ENCODE measurements at regions not wholly inside any gene's neighbourhood (a gene's known extent, or its start where the extent isn't known, plus 50 kb on each side); places are given as distances from the start of the nearest gene placed in this dataset.
A peak's percentile ranks its signal among the peaks of the same experiment; 100 is the strongest.

- no peak for DNase-seq (ENCODE audit: low spot score)
These were observed 152.0 kb upstream of the STX18 start for GRCh38 chr4:4693755-4694295.

- no peak for DNase-seq (ENCODE audit: low spot score)
These were observed 151.4 kb upstream of the STX18 start for GRCh38 chr4:4693258-4693657.

GRCh38 chr4:4690854-4691253 lies 149.0 kb upstream of the STX18 start:
- no peak for DNase-seq (ENCODE audit: low spot score)

GRCh38 chr4:4689694-4690440 lies 148.0 kb upstream of the STX18 start:
- DNase-seq (ENCODE audit: low spot score): no peak

GRCh38 chr4:4687935-4688727 lies 146.3 kb upstream of the STX18 start:
- no peak for DNase-seq (ENCODE audit: low spot score)

- no peak for DNase-seq (ENCODE audit: low spot score)
These were observed 145.3 kb upstream of the STX18 start for GRCh38 chr4:4687100-4687499.

GRCh38 chr4:4685810-4686795 lies 144.3 kb upstream of the STX18 start:
- DNase-seq (ENCODE audit: low spot score): no peak

- DNase-seq (ENCODE audit: low spot score): no peak
These were observed 139.8 kb upstream of the STX18 start for GRCh38 chr4:4681653-4682052.

- DNase-seq (ENCODE audit: low spot score): no peak
These were observed 138.9 kb upstream of the STX18 start for GRCh38 chr4:4680758-4681157.

GRCh38 chr4:4680243-4680642 lies 138.4 kb upstream of the STX18 start:
- no peak for DNase-seq (ENCODE audit: low spot score)

GRCh38 chr4:4677556-4678522 lies 136.0 kb upstream of the STX18 start:
- peak; percentile 88 for DNase-seq (ENCODE audit: low spot score)

- no peak for DNase-seq (ENCODE audit: low spot score)
These were observed 133.8 kb upstream of the STX18 start for GRCh38 chr4:4675641-4676040.

GRCh38 chr4:4675051-4675581 lies 133.3 kb upstream of the STX18 start:
- DNase-seq (ENCODE audit: low spot score): no peak

- DNase-seq (ENCODE audit: low spot score): peak; percentile 44
These were observed 131.2 kb upstream of the STX18 start for GRCh38 chr4:4673070-4673469.

GRCh38 chr4:4672402-4672801 lies 130.6 kb upstream of the STX18 start:
- DNase-seq (ENCODE audit: low spot score): no peak

- DNase-seq (ENCODE audit: low spot score): no peak
These were observed 130.0 kb upstream of the STX18 start for GRCh38 chr4:4671774-4672349.

- no peak for DNase-seq (ENCODE audit: low spot score)
These were observed 129.0 kb upstream of the STX18 start for GRCh38 chr4:4670869-4671268.

GRCh38 chr4:4668355-4669210 lies 126.7 kb upstream of the STX18 start:
- peak; percentile 35 for DNase-seq (ENCODE audit: low spot score)

GRCh38 chr4:4667622-4668081 lies 125.8 kb upstream of the STX18 start:
- peak; percentile 56 for DNase-seq (ENCODE audit: low spot score)
